B cell (primary cell): ENCODE measurements at regions not wholly inside any gene's neighbourhood (a gene's known extent, or its start where the extent isn't known, plus 50 kb on each side); places are given as distances from the start of the nearest gene placed in this dataset.

Experiments used
- ATAC-seq: fragments of 200-7000 bp; cut with Tn5 transposase; one replicate; pipeline ENCODE4 v1.10.0; 2021; ENCODE audit warnings: low read depth, mild to moderate bottlenecking, moderate number of reproducible peaks, moderate library complexity
- CTCF ChIA-PET: fragments of 350-600 bp; sonication (Branson Sonifier 250); formaldehyde crosslinking; loops from one replicate; lab custom pipeline; 2021; ENCODE audit warnings: antibody characterized with exemption, inconsistent platforms; lab: Charles Lee
- POLR2A ChIA-PET: fragments of 350-600 bp; sonication (Branson Sonifier 250); formaldehyde crosslinking; loops from one replicate; lab custom pipeline; 2021; ENCODE audit warnings: antibody characterized with exemption; lab: Charles Lee
- DNase-seq: peaks from one replicate; pipeline ENCODE4 v3.0.0; 2013
- H2AFZ ChIP-seq: 2 replicates; pipeline ENCODE4 v1.6.1; 2012; ENCODE audit warnings: mild to moderate bottlenecking, low read depth, low read length; ENCODE audit not compliant: insufficient read depth, poor library complexity, severe bottlenecking
- H3K27ac ChIP-seq, 2 donors: 1 replicate in 1 of 2; 2 replicates in 1 of 2; pipeline ENCODE4 v1.5.1; 2012 to 2013; ENCODE audit warnings: low read length in 2 of 2, mild to moderate bottlenecking in 2 of 2, moderate library complexity in 1 of 2
- H3K27me3 ChIP-seq, 4 experiments: fragments of 200-600 bp in 1 of 4; sonication (generic) in 1 of 4; replicated peaks in 1 of 4; 1 replicate in 2 of 4; 2 replicates in 2 of 4; pipeline versions ENCODE4 v1.6.1 to v1.7.0; 2013 to 2016; ENCODE audit warnings: low read length in 3 of 4, mild to moderate bottlenecking in 2 of 4, mixed read lengths in 1 of 4, moderate library complexity in 1 of 4; ENCODE audit not compliant: insufficient read depth in 4 of 4, control insufficient read depth in 3 of 4; ENCODE audit errors: control extremely low read depth in 1 of 4
- H3K36me3 ChIP-seq, 2 experiments: replicated peaks in 1 of 2; 1 replicate in 1 of 2; 2 replicates in 1 of 2; pipeline versions ENCODE4 v1.6.1 to v1.7.1; 2013; ENCODE audit warnings: low read length in 1 of 2; ENCODE audit not compliant: insufficient read depth in 2 of 2, control insufficient read depth in 1 of 2; ENCODE audit errors: control extremely low read depth in 1 of 2, extremely low read depth in 1 of 2
- H3K4me1 ChIP-seq, 2 donors: fragments of 200-600 bp in 1 of 2; sonication (generic) in 1 of 2; 1 replicate in 1 of 2; 2 replicates in 1 of 2; pipeline versions ENCODE4 v1.5.1 to v1.6.1; 2013 to 2017; ENCODE audit warnings: low read length in 2 of 2; ENCODE audit not compliant: control insufficient read depth in 2 of 2, insufficient read depth in 2 of 2
- H3K4me2 ChIP-seq: replicated peaks from 2 replicates; pipeline ENCODE3; 2012; ENCODE audit warnings: mild to moderate bottlenecking, low read depth, low read length; ENCODE audit not compliant: poor library complexity, severe bottlenecking
- H3K4me3 ChIP-seq, 5 experiments: fragments of 200-600 bp in 1 of 5; sonication (generic) in 1 of 5; 1 replicate in 3 of 5; 2 replicates in 2 of 5; pipeline versions ENCODE4 v1.5.1 to v1.7.0; 2011 to 2016; ENCODE audit warnings: low read length in 4 of 5, mild to moderate bottlenecking in 4 of 5, low read depth in 2 of 5, control low read depth in 1 of 5, moderate library complexity in 1 of 5; ENCODE audit not compliant: insufficient read depth in 1 of 5; ENCODE audit errors: control extremely low read depth in 1 of 5, extremely low read depth in 1 of 5
- H3K79me2 ChIP-seq: fragments of 200-600 bp; sonication (generic); one replicate; pipeline ENCODE4 v1.6.0; 2016; ENCODE audit warnings: low read length; ENCODE audit not compliant: control insufficient read depth, insufficient read depth
- H3K9ac ChIP-seq: fragments of 200-600 bp; sonication (generic); 2 replicates; pipeline ENCODE4 v1.6.1; 2017; ENCODE audit warnings: mild to moderate bottlenecking, low read length, moderate library complexity
- H3K9me3 ChIP-seq, 3 donors: one replicate each; pipeline versions ENCODE4 v1.6.1 to v1.7.1; 2013; ENCODE audit warnings: low read length in 2 of 3; ENCODE audit not compliant: control insufficient read depth in 2 of 3, insufficient read depth in 1 of 3; ENCODE audit errors: control extremely low read depth in 1 of 3
- H4K20me1 ChIP-seq: 2 replicates; pipeline ENCODE4 v1.6.0; 2012; ENCODE audit warnings: mild to moderate bottlenecking, low read length; ENCODE audit not compliant: insufficient read depth, control insufficient read depth, poor library complexity, severe bottlenecking
- H3K27ac Mint-ChIP-seq: one replicate; pipeline ENCODE4 v1.8.0; 2021; ENCODE audit warnings: mixed read lengths
- H3K27me3 Mint-ChIP-seq: one replicate; pipeline ENCODE4 v1.8.0; 2021; ENCODE audit warnings: mixed read lengths
- H3K4me1 Mint-ChIP-seq: one replicate; pipeline ENCODE4 v1.8.0; 2021; ENCODE audit warnings: mixed read lengths
- H3K4me3 Mint-ChIP-seq: one replicate; pipeline ENCODE4 v1.8.0; 2021; ENCODE audit warnings: mixed read lengths
- H3K9me3 Mint-ChIP-seq: one replicate; pipeline ENCODE4 v1.8.0; 2022; ENCODE audit warnings: mixed read lengths; ENCODE audit not compliant: insufficient read depth
- EZH2 ChIP-seq: IDR thresholded peaks from 2 replicates; pipeline ENCODE4 v1.6.1; 2012; ENCODE audit warnings: borderline replicate concordance, low read depth, mild to moderate bottlenecking, moderate library complexity, low read length; ENCODE audit not compliant: insufficient read depth, poor library complexity, severe bottlenecking
- WGBS: methylation state at CpG from one replicate; pipeline ENCODE4 v1.1.5; 2013; ENCODE audit warnings: missing lambda C conversion rate; ENCODE audit not compliant: insufficient coverage; 5-methylcytosine and 5-hydroxymethylcytosine counted together
- intact Hi-C: fragments of 100-400 bp; cut with micrococcal nuclease; formaldehyde crosslinking; loops from one replicate; pipeline ENCODE4 v1.10.0; 2022
- TF ChIP-seq, protein P1 (sequence below): fragments of 200-600 bp; IDR thresholded peaks from one replicate; pipeline ENCODE4 v1.8.0; 2022; ENCODE audit warnings: antibody characterized with exemption, mild to moderate bottlenecking

DNA sequence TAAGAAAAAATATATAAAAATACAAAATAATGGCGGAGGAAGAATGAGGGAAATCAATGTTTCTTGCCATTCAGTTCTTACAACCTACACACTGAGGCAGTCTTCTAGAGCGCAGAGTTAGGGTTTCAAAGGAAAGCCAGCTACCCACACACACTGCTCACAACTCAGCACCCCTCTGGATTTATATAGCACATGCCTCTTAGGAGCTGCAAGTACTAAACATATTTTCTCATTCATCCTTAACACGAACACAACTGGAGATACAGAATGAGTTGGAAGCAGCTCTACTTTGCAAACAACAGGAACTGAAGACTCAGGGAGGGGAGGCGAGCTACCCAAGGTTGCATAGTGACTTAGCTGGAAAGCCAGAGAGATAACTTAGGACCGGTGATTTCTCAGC lies 293.8 kb downstream of the CTTN start:
- DNase-seq (no peak), ATAC-seq (no peak)
- 94% methylated on average over 3 of the region's 5 CpGs for whole genome bisulfite sequencing

DNA sequence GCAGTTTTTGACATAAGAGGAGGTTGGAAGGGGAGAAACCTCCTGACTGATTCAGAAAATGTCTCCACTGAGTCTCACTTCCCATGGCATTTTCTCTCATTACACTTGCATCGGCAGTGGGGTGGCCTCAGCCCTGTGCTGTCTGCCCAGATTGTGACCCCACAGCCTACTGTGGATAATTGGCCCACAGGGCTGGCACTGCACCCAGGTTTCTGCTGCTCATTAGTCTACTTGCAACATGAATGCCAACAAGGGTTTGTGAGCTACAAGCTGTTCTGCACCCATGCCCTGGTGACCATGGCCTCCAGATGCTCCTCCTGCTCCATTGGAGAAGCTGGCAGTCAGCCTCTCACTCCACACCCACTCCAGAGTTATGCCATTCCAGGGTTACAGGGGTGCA lies 296.0 kb downstream of the CTTN start:
- H4K20me1 ChIP-seq = no peaks in the 10 kb centered on the region

More for the DNA sequence above, 293.8 kb downstream of the CTTN start:
- H3K4me3 Mint-ChIP-seq = no peak overlapping the region
- no peak overlapping the region for H3K27ac ChIP-seq
- H3K4me3 ChIP-seq = no peak overlapping the region
- no peaks in the 10 kb centered on the region for H3K36me3 ChIP-seq
- H3K4me2 ChIP-seq = no peak overlapping the region
- H3K9me3 ChIP-seq = peaks cover 0 to 15% (median 0%) of the 10 kb centered on the region in 3 donors
- H3K4me1 Mint-ChIP-seq = no peaks in the 10 kb centered on the region
- no peak overlapping the region for H3K27ac Mint-ChIP-seq
- peaks cover 19% of the 10 kb centered on the region for H3K27me3 Mint-ChIP-seq
- intact Hi-C loops = no loop called here
- CTCF ChIA-PET = no interaction called here
- POLR2A ChIA-PET = no interaction called here
- no peak overlapping the region for H3K9ac ChIP-seq
- H3K4me1 ChIP-seq = no peaks in the 10 kb centered on the region
- H3K27me3 ChIP-seq = peaks cover 0 to 3% (median 0%) of the 10 kb centered on the region in 4 experiments
- no peak overlapping the region for H2AFZ ChIP-seq
- no peaks in the 10 kb centered on the region for H3K79me2 ChIP-seq
- no peak for TF ChIP-seq EZH2
- TF ChIP-seq, protein P1, sequence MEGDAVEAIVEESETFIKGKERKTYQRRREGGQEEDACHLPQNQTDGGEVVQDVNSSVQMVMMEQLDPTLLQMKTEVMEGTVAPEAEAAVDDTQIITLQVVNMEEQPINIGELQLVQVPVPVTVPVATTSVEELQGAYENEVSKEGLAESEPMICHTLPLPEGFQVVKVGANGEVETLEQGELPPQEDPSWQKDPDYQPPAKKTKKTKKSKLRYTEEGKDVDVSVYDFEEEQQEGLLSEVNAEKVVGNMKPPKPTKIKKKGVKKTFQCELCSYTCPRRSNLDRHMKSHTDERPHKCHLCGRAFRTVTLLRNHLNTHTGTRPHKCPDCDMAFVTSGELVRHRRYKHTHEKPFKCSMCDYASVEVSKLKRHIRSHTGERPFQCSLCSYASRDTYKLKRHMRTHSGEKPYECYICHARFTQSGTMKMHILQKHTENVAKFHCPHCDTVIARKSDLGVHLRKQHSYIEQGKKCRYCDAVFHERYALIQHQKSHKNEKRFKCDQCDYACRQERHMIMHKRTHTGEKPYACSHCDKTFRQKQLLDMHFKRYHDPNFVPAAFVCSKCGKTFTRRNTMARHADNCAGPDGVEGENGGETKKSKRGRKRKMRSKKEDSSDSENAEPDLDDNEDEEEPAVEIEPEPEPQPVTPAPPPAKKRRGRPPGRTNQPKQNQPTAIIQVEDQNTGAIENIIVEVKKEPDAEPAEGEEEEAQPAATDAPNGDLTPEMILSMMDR = no peak
- H3K9me3 Mint-ChIP-seq = peaks cover 3% of the 10 kb centered on the region
- H4K20me1 ChIP-seq = no peaks in the 10 kb centered on the region

More for the DNA sequence above, 296.0 kb downstream of the CTTN start:
- Mint-ChIP-seq H3K4me3 (no peak overlapping the region), H3K4me1 (no peaks in the 10 kb centered on the region), H3K9me3 (peaks cover 3% of the 10 kb centered on the region), H3K27me3 (peaks cover 14% of the 10 kb centered on the region), H3K27ac (no peak overlapping the region)
- H3K9ac ChIP-seq = no peak overlapping the region
- H3K4me2 ChIP-seq = no peak overlapping the region
- no peaks in the 10 kb centered on the region for H3K4me1 ChIP-seq
- no peak for TF ChIP-seq EZH2
- TF ChIP-seq, protein P1 = no peak
- ATAC-seq = no peak
- intact Hi-C loops = no loop called here
- peaks cover 0 to 3% (median 0%) of the 10 kb centered on the region in 4 experiments for H3K27me3 ChIP-seq
- no peak overlapping the region for H2AFZ ChIP-seq
- 89% methylated on average over 1 of the region's 1 CpG for WGBS
- ChIA-PET CTCF (no interaction called here), POLR2A (no interaction called here)
- no peak for DNase-seq
- H3K36me3 ChIP-seq = no peaks in the 10 kb centered on the region
- no peak overlapping the region for H3K4me3 ChIP-seq
- H3K79me2 ChIP-seq = no peaks in the 10 kb centered on the region
- H3K27ac ChIP-seq = no peak overlapping the region
- H3K9me3 ChIP-seq = peaks cover 0 to 8% (median 0%) of the 10 kb centered on the region in 3 donors
